NOMO-1 treated with dmso at 0.1 percent for 144 hours (cell line): ENCODE measurements at regions not wholly inside any gene's neighbourhood (a gene's known extent, or its start where the extent isn't known, plus 50 kb on each side); places are given as distances from the start of the nearest gene placed in this dataset.
"Not testable (repeated sequence)": the region's sequence is repeated elsewhere in the genome, so short reads cannot be mapped to it uniquely, and the experiment has no call there.

Source experiments
- DNase-seq: peaks from one replicate; lab custom pipeline; 2025; ENCODE audit not compliant: unreplicated experiment; lab: John Stamatoyannopoulos, UW

DNA sequence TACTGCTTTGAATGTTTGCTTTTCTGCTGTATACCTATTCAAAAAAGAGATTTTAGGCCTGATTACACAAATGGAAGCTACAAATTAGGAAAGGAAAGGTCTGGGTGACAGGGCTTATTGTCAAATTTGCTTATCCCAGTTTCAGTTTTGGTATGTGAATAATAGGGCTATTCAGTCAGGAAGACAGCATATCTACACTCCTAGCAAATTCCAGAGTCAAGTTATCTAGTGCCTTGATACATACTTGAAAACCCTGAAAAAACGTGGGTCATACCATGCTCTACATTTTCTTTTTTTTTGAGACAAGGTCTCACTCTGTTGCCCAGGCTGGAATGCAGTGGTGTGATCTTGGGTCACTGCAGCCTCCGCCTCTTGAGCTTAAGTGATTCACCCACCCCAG lies 59.2 kb upstream of the CCDC180 start:
- not testable (repeated sequence) for DNase-seq

DNA sequence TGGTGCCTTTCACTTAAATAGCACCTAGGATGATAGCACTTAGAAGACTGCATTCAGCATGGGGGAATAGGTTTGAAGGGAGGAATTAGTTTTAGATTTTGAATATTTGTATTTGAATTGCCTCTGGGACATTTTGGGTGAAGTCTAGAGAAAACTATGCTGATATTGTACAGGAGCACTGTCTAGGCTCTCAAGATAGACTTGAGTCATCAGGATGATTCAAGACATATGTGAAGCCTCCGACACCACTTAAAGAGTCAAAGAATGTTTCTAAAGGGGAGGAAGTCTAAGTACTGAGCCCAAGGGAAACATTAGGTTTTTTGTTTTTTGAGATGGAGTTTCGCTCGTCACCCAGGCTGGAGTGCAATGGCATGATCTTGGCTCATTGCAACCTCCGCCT lies 63.9 kb upstream of the CCDC180 start:
- DNase-seq: no peak

DNA sequence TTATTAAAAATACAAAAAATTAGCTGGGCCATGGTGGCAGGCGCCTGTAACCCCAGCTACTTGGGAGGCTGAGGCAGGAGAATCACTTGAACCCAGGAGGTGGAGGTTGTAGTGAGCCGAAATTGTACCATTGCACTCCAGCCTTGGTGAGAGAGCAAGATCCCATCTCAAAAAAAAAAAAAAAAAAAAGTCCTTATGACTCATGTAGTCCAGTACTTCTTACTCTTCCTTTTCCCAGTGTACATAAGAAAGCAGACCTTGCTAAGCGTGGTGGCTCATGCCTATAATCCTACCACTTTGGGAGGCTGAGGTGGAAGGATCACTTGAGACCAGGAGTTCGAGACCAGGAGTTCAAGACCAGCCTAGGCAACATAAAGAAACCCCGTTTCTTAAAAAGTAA lies 66.0 kb upstream of the CCDC180 start:
- DNase-seq: not testable (repeated sequence)

DNA sequence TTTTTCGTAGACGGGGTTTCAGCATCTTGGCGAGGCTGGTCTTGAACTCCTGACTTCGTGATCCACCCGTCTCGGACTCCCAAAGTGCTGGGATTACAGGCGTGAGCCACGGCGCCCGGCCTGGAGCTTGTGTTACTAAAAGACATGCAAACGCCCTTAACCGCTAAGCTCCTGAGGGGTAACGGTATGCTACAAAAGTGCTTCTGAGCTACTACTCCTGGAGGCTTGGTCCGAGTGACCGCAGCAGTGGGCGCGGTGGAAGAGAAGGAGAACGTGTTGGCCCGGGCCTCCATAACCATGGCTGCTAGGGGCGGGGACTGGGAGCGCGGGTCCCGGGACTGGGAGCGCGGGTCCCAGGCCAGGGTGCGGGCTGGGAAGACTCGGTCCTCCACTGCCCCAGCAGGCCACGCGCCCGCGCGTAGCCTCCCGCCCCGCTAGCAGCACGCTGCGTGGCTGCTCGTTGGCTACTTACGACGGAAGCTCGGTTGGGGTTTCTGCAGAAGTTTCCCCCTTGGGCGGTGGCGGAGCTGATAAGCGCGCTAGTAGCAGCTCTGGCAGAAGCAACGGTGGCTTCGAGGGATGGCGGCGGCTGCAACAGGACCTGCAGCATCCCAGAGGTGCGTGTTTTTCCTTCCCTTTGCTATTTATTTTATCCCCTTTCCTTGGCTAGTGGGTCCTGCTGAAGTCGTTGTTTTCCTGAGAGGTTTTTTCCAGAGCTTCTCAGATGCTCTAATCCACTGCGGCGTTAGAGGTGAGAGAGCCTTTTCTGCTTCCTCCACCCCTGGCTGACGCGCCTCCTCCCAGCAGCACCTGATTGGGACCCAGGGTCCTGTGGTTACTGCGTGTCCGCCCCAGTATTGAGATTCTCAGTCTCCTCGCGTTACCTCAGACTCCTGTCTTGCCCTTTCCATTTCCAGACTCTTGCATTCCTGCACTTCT lies 69.2 kb upstream of the CCDC180 start:
- DNase-seq: peak; percentile 64

DNA sequence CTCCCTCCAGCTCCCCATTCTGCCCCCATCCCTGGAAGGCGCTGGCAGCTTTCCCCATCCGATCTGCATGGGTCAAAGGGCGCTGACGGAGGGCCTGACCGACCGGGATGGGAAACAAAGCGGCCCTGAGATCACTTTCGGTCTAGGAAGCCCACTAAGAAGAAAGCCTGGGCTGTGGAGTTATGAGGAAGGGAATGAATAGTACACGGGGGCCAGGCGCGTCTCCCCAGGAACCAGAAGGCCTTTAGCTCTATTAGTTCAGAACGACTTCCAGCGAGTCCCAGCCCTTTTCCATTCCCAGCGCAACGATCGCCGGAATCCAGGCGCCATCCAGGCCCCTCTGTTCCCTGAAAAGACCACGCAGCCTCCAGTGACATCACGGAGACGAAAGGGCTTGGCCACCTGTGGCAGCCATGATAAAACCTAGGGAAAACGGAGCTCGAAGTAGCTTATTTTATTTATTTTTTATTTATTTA lies 70.1 kb upstream of the CCDC180 start:
- DNase-seq: no peak

DNA sequence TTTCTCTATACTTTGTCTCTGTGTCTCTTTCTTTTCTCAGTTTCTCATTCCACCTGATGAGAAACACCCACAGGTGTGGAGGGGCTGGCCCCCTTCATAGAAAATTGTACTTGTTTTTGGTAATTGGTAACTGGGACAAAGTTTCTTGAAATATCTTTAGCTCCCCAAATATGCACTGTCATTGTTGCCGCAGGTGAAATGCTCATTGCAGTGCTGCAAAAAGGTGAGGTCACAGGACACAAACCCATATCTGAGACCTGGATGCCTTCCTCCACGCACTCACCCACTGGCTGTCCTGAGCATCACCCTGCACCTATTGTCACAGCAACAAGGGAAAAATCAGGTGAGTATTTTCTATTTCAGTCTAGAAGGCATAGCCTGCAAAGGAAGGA lies 74.5 kb upstream of the CCDC180 start:
- DNase-seq: not testable (repeated sequence)

DNA sequence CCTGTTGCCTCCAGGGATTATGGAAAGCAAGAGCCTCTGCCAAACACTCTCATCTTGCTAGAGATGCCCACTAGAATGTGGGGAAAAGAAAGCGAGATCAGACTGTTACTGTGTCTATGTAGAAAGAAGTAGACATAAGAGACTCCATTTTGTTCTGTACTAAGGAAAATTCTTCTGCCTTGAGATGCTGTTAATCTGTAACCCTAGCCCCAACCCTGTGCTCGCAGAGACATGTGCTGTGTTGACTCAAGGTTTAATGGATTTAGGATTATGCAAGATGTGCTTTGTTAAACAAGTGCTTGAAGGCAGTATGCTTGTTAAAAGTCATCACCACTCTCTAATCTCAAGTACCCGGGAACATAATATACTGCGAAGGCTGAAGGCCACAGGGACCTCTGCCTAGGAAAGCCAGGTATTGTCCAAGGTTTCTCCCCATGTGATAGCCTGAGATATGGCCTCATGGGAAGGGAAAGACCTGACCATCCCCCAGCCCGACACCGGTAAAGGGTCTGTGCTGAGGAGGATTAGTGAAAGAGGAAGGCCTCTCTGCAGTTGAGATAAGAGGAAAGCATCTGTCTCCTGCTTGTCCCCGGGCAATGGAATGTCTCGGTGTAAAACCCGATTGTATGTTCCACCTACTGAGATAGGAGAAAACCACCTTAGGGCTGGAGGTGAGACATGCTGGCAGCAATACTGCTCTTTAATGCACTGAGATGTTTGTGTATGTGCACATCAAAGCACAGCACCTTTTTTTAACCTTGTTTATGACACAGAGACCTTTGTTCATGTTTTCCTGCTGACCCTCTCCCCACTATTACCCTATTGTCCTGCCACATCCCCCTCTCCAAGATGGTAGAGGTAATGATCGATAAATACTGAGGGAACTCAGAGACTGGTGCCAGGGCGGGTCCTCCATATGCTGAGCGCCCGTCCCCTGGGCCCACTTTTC lies 75.1 kb upstream of the CCDC180 start:
- not testable (repeated sequence) for DNase-seq

DNA sequence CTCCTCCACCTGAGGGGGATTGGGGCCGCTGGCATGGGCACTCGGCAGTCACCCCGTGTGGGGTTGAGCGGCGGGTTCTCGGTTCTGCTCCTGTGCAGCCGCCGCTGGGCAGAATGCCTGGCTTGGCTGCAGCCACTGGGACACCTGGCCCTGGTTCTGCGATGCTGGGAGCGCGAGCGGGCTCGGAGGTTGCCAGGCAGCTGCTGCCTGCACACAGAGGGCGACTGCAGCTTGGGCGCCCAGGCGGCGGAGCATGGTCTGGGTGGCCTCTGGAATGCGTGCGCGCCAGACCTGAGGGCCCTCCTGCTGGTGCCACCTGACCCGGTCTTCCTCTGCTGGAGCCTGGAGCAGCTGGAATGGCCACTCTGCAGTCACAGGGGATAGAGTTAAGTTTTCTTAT lies 85.1 kb upstream of the CCDC180 start:
- DNase-seq: not testable (repeated sequence)

DNA sequence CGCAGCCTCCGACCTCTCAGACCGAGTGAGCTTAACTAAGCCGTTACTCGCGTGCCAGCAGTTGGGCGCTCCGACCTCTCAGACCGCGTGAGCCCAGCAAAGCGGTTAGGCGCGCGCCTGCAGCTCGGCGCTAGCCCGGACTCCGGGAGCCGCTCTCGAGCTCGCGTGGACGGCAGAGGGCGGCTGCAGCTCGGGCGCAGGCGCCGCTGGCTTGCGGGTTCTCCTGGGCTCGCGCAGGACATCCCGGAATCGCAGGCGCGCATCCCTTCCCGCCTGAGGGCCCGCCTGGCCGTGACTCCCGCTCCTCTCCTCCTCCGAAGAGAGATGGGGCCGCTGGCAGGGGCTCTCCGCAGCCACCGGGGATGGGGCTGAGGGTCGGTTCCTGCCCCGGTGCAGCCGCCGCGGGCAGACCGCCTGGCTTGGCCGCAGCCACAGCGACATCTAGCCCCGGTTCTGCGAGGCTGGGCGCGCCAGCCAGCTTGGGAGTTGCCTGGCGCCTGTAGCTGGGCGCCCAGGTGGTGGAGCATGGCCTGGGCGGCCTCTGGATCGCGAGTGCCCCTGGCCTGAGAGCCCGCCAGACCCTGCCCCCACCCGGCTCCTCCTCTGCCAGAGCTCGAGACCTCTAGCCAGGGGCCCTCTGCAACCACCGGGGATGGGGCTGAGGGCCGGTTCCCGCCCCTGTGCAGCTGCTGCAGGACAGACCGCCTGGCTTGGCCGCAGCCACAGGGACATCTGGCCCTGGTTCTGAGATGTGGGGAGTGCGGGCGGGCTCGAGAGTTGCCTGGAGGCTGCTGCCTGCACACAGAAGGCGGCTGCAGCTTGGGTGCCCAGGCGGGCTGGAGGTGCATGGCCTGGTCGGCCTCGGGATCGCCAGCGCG lies 85.7 kb upstream of the CCDC180 start:
- peak; percentile 36 for DNase-seq

DNA sequence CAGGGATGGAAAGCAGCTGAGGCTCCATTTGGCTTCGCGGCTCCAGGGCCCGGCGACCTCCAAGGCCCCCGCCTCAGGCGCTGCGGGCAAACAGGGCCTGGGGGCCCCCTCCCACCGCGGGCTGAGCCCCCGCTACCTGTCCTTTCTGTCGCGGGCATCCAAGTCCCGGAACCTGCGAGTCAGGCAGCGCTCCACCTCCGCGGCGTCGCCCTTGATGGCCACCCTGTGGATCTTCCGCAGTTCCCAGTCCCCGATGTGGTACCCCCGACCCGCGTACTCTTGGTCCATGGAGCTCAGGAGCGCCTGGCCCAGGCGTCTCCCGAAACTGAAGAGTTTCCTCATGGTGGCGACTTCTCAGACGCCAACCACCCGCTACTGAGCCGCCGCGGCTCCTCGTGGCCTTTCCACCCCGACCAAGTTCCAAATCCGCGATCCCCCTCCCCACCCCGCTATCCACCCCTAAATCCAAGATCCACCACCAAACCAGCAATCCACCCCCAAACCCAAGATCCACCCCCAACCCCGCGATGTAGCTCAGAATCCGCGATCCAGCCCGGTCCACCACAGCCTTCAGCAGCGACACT lies 86.5 kb upstream of the CCDC180 start:
- DNase-seq: no peak

DNA sequence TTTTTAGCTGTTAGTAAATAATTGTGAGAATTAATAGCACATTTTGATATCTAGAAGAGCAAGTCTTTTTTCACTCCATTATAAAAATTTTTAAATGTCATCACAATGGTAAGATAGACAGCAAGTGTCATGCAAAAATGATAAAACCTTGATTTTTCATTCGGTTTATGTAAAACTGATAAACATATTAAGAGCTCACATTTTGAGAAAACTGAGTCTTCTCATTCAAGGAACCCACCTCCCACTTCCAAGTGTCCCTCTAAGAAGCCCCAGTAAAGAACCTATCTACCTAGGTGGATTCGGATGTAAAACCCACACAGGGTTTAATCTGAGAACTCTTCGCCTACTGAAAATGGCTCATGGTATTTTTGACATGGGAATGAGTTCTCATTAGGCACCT lies 87.1 kb upstream of the CCDC180 start:
- not testable (repeated sequence) for DNase-seq

DNA sequence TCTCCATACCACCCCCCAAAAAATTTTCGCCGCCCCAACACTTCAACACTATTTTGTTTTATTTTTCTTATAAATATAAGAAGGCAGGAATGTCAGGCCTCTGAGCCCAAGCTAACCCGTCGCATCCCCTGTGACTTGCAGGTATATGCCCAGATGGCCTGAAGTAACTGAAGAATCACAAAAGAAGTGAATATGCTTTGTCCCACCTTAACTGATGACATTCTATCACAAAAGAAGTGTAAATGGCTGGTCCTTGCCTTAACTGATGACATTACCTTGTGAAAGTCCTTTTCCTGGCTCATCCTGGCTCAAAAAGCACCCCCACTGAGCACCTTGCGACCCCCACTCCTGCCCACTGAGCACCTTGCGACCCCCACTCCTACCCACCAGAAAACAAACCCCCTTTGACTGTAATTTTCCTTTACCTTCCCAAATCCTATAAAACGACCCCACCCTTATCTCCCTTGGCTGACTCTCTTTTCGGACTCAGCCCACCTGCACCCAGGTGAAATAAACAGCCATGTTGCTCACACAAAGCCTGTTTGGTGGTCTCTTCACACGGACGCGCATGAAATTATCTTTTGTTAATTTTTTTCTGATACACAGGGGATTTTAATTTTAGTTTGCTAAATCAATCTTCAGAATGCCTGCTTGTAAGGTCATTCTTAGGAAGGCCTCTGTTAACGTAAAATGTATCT lies 87.9 kb upstream of the CCDC180 start:
- not testable (repeated sequence) for DNase-seq

DNA sequence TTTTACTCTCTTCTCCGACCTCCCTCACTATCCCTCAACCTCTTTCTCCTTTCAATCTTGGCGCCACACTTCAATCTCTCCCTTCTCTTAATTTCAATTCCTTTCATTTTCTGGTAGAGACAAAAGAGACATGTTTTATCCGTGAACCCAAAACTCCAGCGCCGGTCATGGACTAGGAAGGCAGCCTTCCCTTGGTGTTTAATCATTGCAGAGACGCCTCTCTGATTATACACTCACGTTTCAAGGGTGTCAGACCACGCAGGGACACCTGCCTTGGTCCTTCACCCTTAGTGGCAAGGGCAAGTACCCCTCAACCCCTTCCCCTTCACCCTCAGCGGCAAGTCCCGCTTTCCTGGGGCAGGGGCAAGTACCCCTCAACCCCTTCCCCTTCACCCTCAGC lies 92.3 kb upstream of the CCDC180 start:
- not testable (repeated sequence) for DNase-seq

DNA sequence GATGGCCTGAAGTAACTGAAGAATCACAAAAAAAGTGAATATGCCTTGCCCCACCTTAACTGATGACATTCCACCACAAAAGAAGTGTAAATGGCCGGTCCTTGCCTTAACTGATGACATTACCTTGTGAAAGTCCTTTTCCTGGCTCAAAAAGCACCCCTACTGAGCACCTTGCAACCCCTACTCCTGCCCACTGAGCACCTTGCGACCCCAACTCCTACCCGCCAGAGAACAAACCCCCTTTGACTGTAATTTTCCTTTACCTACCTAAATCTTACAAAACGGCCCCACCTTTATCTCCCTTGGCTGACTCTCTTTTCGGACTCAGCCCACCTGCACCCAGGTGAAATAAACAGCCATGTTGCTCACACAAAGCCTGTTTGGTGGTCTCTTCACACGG lies 92.9 kb upstream of the CCDC180 start:
- DNase-seq: not testable (repeated sequence)

DNA sequence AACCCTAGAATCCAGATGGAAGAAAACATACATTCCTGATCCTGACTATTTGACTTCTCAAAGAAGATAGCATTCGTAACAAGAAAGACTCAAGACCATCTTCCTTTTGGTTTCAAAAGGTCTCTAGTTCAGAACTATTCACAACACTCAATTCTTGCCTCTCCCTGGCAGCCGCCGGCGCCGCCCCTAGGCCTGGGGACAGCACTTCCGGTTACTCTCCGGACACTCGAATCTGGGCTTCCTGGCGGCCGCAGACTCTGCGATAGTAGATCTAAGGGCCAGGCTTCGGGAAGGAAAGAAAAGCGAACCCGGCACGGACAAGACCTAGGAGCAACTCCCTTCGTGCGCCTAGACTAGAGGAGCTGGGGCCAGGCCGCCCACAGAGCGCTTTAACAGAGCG lies 107.8 kb upstream of the CCDC180 start:
- not testable (repeated sequence) for DNase-seq

DNA sequence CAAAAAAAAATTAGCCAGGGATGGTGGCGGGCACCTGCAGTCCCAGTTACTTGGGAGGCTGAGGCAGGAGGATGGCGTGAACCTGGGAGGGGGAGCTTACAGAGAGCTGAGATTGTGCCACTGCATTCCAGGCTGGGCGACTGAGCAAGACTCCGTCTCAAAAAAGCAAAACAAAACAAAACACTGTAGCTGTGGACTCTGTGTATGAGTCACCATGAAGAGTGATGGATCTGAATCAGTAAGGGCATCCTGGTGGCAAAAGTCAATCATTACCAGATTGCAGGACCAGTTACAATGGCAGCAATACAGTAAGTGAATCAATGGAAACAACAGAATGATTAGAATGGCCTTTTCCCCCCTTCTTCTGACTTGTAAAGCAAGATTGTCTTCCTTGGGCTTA lies 113.7 kb upstream of the CCDC180 start:
- DNase-seq: not testable (repeated sequence)

DNA sequence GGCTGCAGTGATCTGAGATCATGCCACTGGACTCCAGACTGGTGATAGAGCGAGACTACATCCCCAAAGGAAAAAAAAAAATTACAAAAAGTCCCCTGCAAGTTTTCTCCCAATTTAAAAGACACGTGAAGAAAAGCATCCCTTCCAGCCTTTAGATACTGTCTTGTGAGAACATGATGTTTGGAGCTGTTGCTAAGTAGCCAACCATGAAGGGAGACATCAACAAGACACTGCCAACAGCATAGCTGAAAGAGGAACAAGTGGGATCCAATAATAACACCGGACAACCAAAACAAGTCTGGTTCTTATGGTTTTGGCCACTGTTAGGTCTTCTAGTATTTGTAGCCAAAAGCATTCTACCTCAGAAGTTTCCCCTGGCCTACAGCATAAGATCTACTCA lies 118.9 kb upstream of the CCDC180 start:
- DNase-seq: no peak

DNA sequence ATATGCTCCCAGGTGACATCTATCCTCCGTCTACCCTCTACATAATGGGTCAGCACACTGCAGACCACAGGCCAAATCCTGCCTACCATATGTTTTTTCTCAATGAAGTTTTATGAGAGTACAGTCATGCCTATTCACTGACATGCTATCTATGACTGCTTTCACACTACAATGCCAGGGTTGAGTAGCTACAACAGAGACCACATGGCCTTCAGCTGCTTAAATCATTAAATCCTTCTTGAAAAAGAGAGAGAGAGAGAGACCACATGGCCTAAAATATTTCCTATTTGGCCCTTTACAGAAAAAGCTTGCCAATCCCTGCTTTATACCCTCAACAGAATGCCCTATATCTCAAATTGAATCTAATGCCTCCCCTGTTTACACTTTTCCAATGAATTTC lies 119.8 kb upstream of the CCDC180 start:
- not testable (repeated sequence) for DNase-seq

DNA sequence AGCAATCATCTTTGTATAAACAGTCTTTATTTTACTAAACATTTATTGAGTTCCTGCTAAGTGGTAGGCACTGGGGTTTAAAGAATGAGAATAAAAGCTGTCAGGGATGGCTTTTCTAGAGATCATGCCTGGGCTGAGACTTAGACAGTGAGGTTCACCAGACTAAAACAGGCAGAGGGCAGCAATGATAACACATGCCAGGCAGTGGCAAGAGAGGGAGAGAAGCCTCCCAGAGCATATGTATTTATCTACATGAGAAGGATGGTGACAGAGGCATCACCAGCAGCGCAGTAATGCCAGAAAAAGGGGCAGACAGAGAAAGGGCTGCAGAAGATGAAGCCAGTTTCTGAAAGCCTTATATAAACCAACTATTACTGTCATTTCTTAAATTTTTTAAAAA lies 121.0 kb upstream of the CCDC180 start:
- no peak for DNase-seq

DNA sequence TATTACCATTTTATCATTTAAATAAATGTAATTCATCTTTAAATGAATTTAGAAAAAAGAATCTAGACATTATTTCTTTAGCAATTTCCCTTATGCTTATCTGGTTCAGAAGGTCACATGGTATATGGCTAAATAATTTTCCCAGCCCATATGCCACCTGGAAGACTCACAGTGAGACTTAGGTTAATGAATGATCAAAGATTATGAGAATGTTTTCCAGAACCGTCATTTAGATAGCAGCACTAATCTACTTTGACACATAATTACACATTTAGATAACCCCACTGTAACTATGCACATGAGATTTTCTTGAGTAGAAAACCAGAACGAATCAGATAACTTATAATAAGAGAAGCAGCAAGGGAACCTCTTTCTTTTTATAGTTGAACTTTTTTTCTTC lies 124.9 kb upstream of the CCDC180 start:
- DNase-seq: not testable (repeated sequence)
